Choroid plexus epithelial cell (primary cell): ENCODE measurements at regions not wholly inside any gene's neighbourhood (a gene's known extent, or its start where the extent isn't known, plus 50 kb on each side); places are given as distances from the start of the nearest gene placed in this dataset.
A peak's percentile ranks its signal among the peaks of the same experiment; 100 is the strongest.

Experiments used
- DNase-seq: peaks from one replicate; pipeline ENCODE4 v3.0.0-alpha.2; 2010; ENCODE audit warnings: low read depth
- H3K4me3 ChIP-seq: 2 replicates; pipeline ENCODE4 v1.5.1; 2011; ENCODE audit warnings: low read depth, mild to moderate bottlenecking, control low read depth, low read length, moderate library complexity
- TF ChIP-seq, protein P1 (sequence below): conservative IDR thresholded peaks from 2 replicates; pipeline ENCODE4 v1.5.1; 2011; ENCODE audit warnings: low read depth, mild to moderate bottlenecking, control low read depth, inconsistent platforms, low read length, moderate library complexity

DNA sequence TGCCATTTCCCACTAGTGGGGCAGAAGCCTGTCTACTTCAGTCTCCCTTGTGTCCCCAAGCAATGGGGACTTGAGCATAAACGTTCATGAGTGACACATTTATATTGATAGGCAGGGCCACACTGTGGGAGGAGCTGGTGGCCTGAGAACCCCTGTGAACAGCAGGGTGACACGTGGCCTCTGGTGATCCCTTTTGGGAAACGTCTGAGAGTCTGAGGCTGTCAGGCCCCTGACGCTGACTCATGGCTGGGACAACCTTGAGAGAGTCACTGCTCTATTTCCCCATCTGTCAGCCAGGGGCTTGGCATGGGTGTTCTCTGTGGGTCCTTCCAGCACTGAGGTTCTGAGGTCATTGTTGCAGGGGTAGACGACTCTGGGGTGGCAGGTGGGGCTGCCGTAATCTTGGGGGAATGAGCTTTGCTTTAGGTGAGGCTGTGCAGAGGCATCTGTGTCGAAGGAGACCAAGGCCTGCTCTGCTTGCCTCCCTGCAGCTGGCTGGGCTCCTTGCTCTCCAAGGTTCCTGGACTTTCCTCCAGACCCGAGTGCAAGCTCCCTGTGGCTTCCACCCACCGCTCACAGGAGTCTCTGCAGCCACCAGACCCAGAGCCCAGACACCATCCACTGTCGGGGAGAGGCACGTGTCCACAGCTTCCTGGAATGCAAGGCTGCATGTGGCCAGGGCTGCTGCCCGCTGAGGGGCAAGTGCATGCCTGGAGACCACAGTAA lies 54.7 kb downstream of the SMIM38 start:
- no peak overlapping the region for H3K4me3 ChIP-seq
- TF ChIP-seq, protein P1, sequence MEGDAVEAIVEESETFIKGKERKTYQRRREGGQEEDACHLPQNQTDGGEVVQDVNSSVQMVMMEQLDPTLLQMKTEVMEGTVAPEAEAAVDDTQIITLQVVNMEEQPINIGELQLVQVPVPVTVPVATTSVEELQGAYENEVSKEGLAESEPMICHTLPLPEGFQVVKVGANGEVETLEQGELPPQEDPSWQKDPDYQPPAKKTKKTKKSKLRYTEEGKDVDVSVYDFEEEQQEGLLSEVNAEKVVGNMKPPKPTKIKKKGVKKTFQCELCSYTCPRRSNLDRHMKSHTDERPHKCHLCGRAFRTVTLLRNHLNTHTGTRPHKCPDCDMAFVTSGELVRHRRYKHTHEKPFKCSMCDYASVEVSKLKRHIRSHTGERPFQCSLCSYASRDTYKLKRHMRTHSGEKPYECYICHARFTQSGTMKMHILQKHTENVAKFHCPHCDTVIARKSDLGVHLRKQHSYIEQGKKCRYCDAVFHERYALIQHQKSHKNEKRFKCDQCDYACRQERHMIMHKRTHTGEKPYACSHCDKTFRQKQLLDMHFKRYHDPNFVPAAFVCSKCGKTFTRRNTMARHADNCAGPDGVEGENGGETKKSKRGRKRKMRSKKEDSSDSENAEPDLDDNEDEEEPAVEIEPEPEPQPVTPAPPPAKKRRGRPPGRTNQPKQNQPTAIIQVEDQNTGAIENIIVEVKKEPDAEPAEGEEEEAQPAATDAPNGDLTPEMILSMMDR = no peak
- DNase-seq = no peak

DNA sequence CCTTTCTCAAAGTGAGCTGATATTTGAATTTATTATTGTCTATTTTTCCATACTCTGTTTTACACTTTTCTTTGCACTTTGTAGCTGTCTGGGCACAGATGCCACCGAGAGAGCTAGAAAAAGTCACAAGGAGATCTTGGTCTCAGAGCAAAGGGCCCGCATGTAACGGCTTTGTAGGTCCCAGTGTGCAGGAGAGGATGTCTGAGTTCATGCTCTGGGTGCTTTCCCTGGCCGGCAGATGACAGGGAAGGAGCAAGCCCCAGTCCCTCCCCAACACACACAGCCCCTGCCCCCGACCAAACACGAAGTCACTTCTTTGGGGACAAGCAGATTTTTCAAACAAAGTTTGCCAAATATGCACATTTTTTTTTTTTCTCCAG lies 55.8 kb downstream of the SMIM38 start:
- no peak overlapping the region for H3K4me3 ChIP-seq
- DNase-seq = no peak
- TF ChIP-seq, protein P1 = no peak

DNA sequence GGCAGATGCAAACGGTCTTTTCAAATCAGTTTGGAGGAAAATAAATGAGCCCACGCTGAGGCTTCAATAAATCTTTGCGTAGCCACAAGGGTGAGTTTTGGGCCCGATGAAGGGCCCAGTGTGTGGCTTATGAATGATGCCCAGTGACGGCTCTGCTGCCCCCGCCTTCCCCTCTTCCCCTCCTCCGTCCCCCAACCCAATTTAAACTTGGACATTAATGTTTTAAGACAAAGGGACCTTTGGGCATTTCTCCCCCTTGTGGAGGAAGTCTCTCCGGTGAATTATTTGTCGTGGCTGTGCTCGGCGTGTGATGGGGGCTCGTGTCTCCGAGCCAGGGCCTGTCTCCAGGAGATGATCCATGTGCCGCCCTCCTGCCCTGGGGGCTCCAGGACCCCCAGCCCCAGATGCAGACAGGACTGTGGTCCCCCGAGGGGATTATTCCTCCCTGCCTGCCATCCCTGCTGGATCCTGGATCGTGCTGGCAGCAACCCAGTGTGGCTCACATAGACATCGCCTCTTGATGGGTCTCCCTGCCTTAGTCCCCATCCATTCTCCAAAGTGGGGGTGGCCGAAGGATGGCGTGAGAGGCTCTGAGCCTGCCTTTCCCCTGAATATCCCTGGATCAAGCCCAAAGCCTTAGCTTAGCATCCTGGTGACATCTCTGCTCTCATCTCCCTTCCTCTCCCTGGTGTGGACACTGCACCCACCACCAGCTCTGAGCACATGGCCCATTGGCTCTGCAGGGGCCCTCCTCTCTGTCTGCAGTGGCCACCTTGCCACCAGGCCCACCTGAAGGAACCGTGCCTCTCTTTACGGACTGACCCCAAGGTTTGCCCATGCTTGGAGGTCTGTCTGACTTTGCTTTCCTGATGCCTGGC lies 56.4 kb downstream of the SMIM38 start:
- TF ChIP-seq, protein P1 = peak; percentile 59
- no peak overlapping the region for H3K4me3 ChIP-seq
- DNase-seq = peak; percentile 19

DNA sequence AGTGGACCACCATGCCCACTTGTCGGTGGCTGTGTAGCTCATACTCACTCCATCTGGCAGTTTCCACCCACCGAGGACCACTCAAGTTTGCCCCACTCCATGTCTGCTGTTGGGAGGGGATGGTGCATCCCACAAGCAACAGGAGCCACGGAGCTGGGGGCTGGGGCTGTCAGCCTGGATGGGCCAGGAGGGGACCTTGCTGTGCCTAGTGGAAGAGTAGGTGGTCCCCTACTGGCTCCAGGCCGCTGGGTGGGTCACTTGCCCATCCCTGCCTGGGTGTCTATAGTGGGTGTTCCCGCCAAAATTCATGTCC lies 57.0 kb downstream of the SMIM38 start:
- DNase-seq = no peak
- TF ChIP-seq, protein P1 = no peak
- H3K4me3 ChIP-seq = no peak overlapping the region

DNA sequence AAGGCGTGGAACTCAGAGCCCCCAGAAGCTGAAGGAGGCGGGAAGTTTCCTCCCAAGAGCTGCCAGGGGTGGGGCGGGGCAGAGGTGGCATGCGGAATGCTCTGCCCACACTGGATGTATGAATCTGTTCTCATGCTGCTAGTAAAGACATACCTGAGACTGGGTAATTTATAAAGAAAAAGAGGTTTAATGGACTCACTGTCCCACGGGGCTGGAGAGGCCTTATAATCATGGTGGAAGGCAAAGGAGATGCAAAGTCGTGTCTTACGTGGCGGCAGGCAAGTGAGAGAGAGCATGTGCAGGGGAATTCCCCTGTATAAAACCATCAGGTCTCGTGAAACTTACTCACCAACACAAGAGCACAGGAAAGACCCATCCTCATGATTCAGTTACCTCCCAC lies 57.6 kb downstream of the SMIM38 start:
- no peak overlapping the region for H3K4me3 ChIP-seq
- TF ChIP-seq, protein P1 = no peak
- DNase-seq = peak; percentile 10

DNA sequence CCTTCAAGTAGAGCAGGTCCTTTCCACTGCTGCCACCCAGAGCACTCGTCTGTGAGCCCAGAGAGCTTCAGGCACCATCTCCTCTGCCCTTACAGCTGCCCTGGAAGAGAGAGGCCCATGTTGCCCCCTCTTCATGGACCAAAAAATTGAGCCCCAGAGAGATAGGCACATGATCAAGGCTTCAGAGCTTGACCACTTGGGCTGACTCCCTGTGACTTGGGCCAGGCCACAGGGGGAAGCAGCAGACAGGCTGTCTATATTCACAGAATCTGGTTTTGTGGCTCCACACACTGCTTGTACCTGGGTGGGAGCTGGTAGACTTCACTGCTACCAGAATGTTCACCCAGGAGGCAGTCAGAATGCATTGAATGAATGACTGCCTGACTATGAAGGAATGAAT lies 58.2 kb downstream of the SMIM38 start:
- no peak overlapping the region for H3K4me3 ChIP-seq
- no peak for DNase-seq
- TF ChIP-seq, protein P1 = no peak
